ENCODE measurements at regions not wholly inside any gene's neighbourhood (a gene's known extent, or its start where the extent isn't known, plus 50 kb on each side); places are given as distances from the start of the nearest gene placed in this dataset.

- peaks cover 5% of the 10 kb centered on the region for H3K4me1 ChIP-seq
- H3K4me3 ChIP-seq = no peak overlapping the region
- DNase-seq (ENCODE audit: low spot score in 2 of 2) = no peak
- H3K27ac ChIP-seq = no peak overlapping the region
- no peaks in the 10 kb centered on the region for H3K36me3 ChIP-seq
- TF ChIP-seq POLR2AphosphoS5 (IDR thresholded peaks at IDR 0.05) (no peak), POLR2A (IDR thresholded peaks at IDR 0.05) (no peak)
- no peaks in the 10 kb centered on the region for H3K27me3 ChIP-seq
- no peaks in the 10 kb centered on the region for H3K9me3 ChIP-seq
- 87% methylated on average over 4 of the region's 4 CpGs for WGBS
These were observed 187.2 kb upstream of the MPHOSPH6 start for GRCh38 chr16:82357237-82357636.

GRCh38 chr16:82350560-82350959, 180.5 kb upstream of the MPHOSPH6 start:
- no peaks in the 10 kb centered on the region for H3K4me1 ChIP-seq
- no peak overlapping the region for H3K27ac ChIP-seq
- no peaks in the 10 kb centered on the region for H3K27me3 ChIP-seq
- H3K4me3 ChIP-seq = no peak overlapping the region
- H3K36me3 ChIP-seq = no peaks in the 10 kb centered on the region
- WGBS = 73% methylated on average over 2 of the region's 2 CpGs
- no peak for TF ChIP-seq POLR2AphosphoS5 (IDR thresholded peaks at IDR 0.05)
- TF ChIP-seq EP300 (IDR thresholded peaks at IDR 0.05) = no peak
- no peak for TF ChIP-seq POLR2A (IDR thresholded peaks at IDR 0.05)
- no peaks in the 10 kb centered on the region for H3K9me3 ChIP-seq
- no peak for DNase-seq (ENCODE audit: low spot score in 2 of 2)

GRCh38 chr16:82345318-82345717, 175.3 kb upstream of the MPHOSPH6 start:
- no peak overlapping the region for H3K27ac ChIP-seq
- no peak for DNase-seq (ENCODE audit: low spot score in 2 of 2)
- H3K36me3 ChIP-seq = no peaks in the 10 kb centered on the region
- no peaks in the 10 kb centered on the region for H3K4me1 ChIP-seq
- H3K9me3 ChIP-seq = no peaks in the 10 kb centered on the region
- TF ChIP-seq POLR2A (IDR thresholded peaks at IDR 0.05) (no peak), EP300 (IDR thresholded peaks at IDR 0.05) (no peak)
- H3K4me3 ChIP-seq = no peak overlapping the region
- H3K27me3 ChIP-seq = peaks cover 7% of the 10 kb centered on the region
- 81% methylated on average over 2 of the region's 2 CpGs for whole genome bisulfite sequencing

- 48% methylated on average over 4 of the region's 4 CpGs for WGBS
- Histone ChIP-seq H3K27me3 (peaks cover 7% of the 10 kb centered on the region), H3K9me3 (no peaks in the 10 kb centered on the region), H3K27ac (no peak overlapping the region), H3K4me1 (no peaks in the 10 kb centered on the region), H3K36me3 (no peaks in the 10 kb centered on the region), H3K4me3 (no peak overlapping the region)
- no peak for TF ChIP-seq POLR2A (IDR thresholded peaks at IDR 0.05)
- TF ChIP-seq POLR2AphosphoS5 (IDR thresholded peaks at IDR 0.05) = no peak
- no peak for TF ChIP-seq CTCF (IDR thresholded peaks at IDR 0.05)
- no peak for TF ChIP-seq EP300 (IDR thresholded peaks at IDR 0.05)
- DNase-seq (ENCODE audit: low spot score in 2 of 2) = no peak
These were observed 174.1 kb upstream of the MPHOSPH6 start for GRCh38 chr16:82344157-82344556.

- H3K4me3 ChIP-seq = no peak overlapping the region
- no peaks in the 10 kb centered on the region for H3K9me3 ChIP-seq
- WGBS = 90% methylated on average over 4 of the region's 4 CpGs
- no peak for TF ChIP-seq CTCF (IDR thresholded peaks at IDR 0.05)
- TF ChIP-seq POLR2AphosphoS5 (IDR thresholded peaks at IDR 0.05) = no peak
- no peak for TF ChIP-seq POLR2A (IDR thresholded peaks at IDR 0.05)
- no peak for TF ChIP-seq EP300 (IDR thresholded peaks at IDR 0.05)
- H3K36me3 ChIP-seq = no peaks in the 10 kb centered on the region
- no peak for DNase-seq (ENCODE audit: low spot score in 2 of 2)
- no peak overlapping the region for H3K27ac ChIP-seq
- peaks cover 16% of the 10 kb centered on the region for H3K27me3 ChIP-seq
- no peaks in the 10 kb centered on the region for H3K4me1 ChIP-seq
These were observed 171.2 kb upstream of the MPHOSPH6 start for GRCh38 chr16:82341146-82341669.

- H3K9me3 ChIP-seq = no peaks in the 10 kb centered on the region
- 55% methylated on average over 4 of the region's 4 CpGs for WGBS
- DNase-seq (ENCODE audit: low spot score in 2 of 2) = no peak
- H3K27ac ChIP-seq = no peak overlapping the region
- H3K4me1 ChIP-seq = no peaks in the 10 kb centered on the region
- no peak for TF ChIP-seq POLR2AphosphoS5 (IDR thresholded peaks at IDR 0.05)
- TF ChIP-seq EP300 (IDR thresholded peaks at IDR 0.05) = no peak
- no peak for TF ChIP-seq POLR2A (IDR thresholded peaks at IDR 0.05)
- TF ChIP-seq CTCF (IDR thresholded peaks at IDR 0.05) = no peak
- no peak overlapping the region for H3K4me3 ChIP-seq
- no peaks in the 10 kb centered on the region for H3K36me3 ChIP-seq
- peaks cover 16% of the 10 kb centered on the region for H3K27me3 ChIP-seq
These were observed 170.5 kb upstream of the MPHOSPH6 start for GRCh38 chr16:82340531-82340930.

GRCh38 chr16:82337355-82337754, 167.3 kb upstream of the MPHOSPH6 start:
- Histone ChIP-seq H3K9me3 (no peaks in the 10 kb centered on the region), H3K36me3 (no peaks in the 10 kb centered on the region), H3K27ac (no peak overlapping the region), H3K4me3 (no peak overlapping the region), H3K27me3 (peaks cover 12% of the 10 kb centered on the region), H3K4me1 (no peaks in the 10 kb centered on the region)
- TF ChIP-seq CTCF (IDR thresholded peaks at IDR 0.05) = no peak
- DNase-seq (ENCODE audit: low spot score in 2 of 2) = no peak
- WGBS = 66% methylated on average over 3 of the region's 3 CpGs

All from suprapubic skin (tissue), 4 donors.